Heart left ventricle (tissue), 13 donors: ENCODE measurements at regions not wholly inside any gene's neighbourhood (a gene's known extent, or its start where the extent isn't known, plus 50 kb on each side); places are given as distances from the start of the nearest gene placed in this dataset.

Source experiments
- CTCF ChIP-seq, 12 donors: fragments of 200-600 bp; sonication (generic) in 4 of 12; IDR thresholded peaks; one replicate each; pipeline versions ENCODE4 v1.5.0 to v1.8.0; 2018 to 2022; ENCODE audit warnings: antibody characterized with exemption in 12 of 12, mild to moderate bottlenecking in 5 of 12
- POLR2A ChIP-seq, 2 donors: fragments of 450-650 bp; IDR thresholded peaks; one replicate each; pipeline ENCODE4 v1.6.1; 2017; ENCODE audit warnings: antibody characterized with exemption in 2 of 2, mild to moderate bottlenecking in 2 of 2, moderate library complexity in 2 of 2
- donor health status: ischemic (EF 13 %, LVEDD 7.1; RV severe dilation, severe dysfunction).
- donor health status: DM: no; HTN: yes; CAD: no.
- donor health status: DM: no; HTN: no; CAD: no.
- donor health status: ischemic (EF 25% LVEDD 6.9; RV normal size, moderate dysfunction).
- donor health status: ischemic (EF 25% LVEDD 5.7; RV mildly dilated, moderate dysfunction).
- donor health status: ischemic (EF 35%, LVEDD 5.7; RV mildly dilated, moderate dysfunction).
- donor health status: nonischemic (EF 11% LVEDD 7.7; RV severe dilation, severe dysfunction).
- donor health status: DM: yes; HTN: yes; CAD: no.
- donor health status: PGD.
- donor health status: ischemic (EF 29% LVEDD 5.4; RV normal size, mild dysfunction).
- donor health status: nonischemic (EF 23%, LVEDD 6.1; RV moderate dilation, normal function).

- TF ChIP-seq CTCF (IDR thresholded peaks at IDR 0.05) = no peak
- TF ChIP-seq POLR2A (IDR thresholded peaks at IDR 0.05) = no peak
Measured at GRCh38 chr5:89374144-89374784, 491.3 kb upstream of the MEF2C start.
